HFFc6 (cell line): ENCODE measurements at regions not wholly inside any gene's neighbourhood (a gene's known extent, or its start where the extent isn't known, plus 50 kb on each side); places are given as distances from the start of the nearest gene placed in this dataset.

Source experiments
- DNase-seq: peaks from one replicate; pipeline ENCODE4 v3.0.0-alpha.2; 2018
- H3K27ac Mint-ChIP-seq: 2 replicates; pipeline ENCODE4 v1.8.0; 2020; ENCODE audit warnings: mild to moderate bottlenecking, mixed read lengths
- H3K27me3 Mint-ChIP-seq: 2 replicates; pipeline ENCODE4 v1.8.0; 2021; ENCODE audit warnings: mild to moderate bottlenecking, moderate library complexity, mixed read lengths; ENCODE audit not compliant: insufficient read depth
- H3K36me3 Mint-ChIP-seq: 2 replicates; pipeline ENCODE4 v1.8.0; 2021; ENCODE audit warnings: low read depth, mixed read lengths
- H3K4me1 Mint-ChIP-seq: 2 replicates; pipeline ENCODE4 v1.8.0; 2020; ENCODE audit warnings: low read depth, mixed read lengths
- H3K4me3 Mint-ChIP-seq: 2 replicates; pipeline ENCODE4 v1.8.0; 2020; ENCODE audit warnings: mild to moderate bottlenecking, moderate library complexity, mixed read lengths
- H3K9me3 Mint-ChIP-seq: 2 replicates; pipeline ENCODE4 v1.8.0; 2020; ENCODE audit warnings: mild to moderate bottlenecking, mixed read lengths
- CTCF ChIP-seq: fragments of 200-600 bp; sonication (generic); IDR thresholded peaks from 2 replicates; pipeline ENCODE4 v1.5.0; 2021; ENCODE audit warnings: antibody characterized with exemption, mild to moderate bottlenecking

- Mint-ChIP-seq H3K27ac (no peak overlapping the region), H3K4me1 (peaks cover 6% of the 10 kb centered on the region; the same call in 1 of the 2 replicates), H3K9me3 (no peaks in the 10 kb centered on the region), H3K4me3 (no peak overlapping the region), H3K36me3 (no peaks in the 10 kb centered on the region), H3K27me3 (peaks cover 19% of the 10 kb centered on the region)
- no peak for TF ChIP-seq CTCF
- DNase-seq: no peak
These were observed 106.5 kb upstream of the ATP8B1 start for GRCh38 chr18:57909620-57910019.

GRCh38 chr18:57908092-57908491, 105.0 kb upstream of the ATP8B1 start:
- H3K27me3 Mint-ChIP-seq: peaks cover 23% of the 10 kb centered on the region
- peaks cover 6% of the 10 kb centered on the region; the same call in 1 of the 2 replicates for H3K4me1 Mint-ChIP-seq
- H3K9me3 Mint-ChIP-seq: no peaks in the 10 kb centered on the region
- TF ChIP-seq CTCF: no peak
- no peak overlapping the region for H3K27ac Mint-ChIP-seq
- H3K4me3 Mint-ChIP-seq: no peak overlapping the region
- H3K36me3 Mint-ChIP-seq: no peaks in the 10 kb centered on the region
- DNase-seq: no peak

GRCh38 chr18:57907550-57907949, 104.4 kb upstream of the ATP8B1 start:
- no peak for TF ChIP-seq CTCF
- peaks cover 6% of the 10 kb centered on the region; the same call in 1 of the 2 replicates for H3K4me1 Mint-ChIP-seq

GRCh38 chr18:57906852-57907251, 103.7 kb upstream of the ATP8B1 start:
- Mint-ChIP-seq H3K4me3 (no peak overlapping the region), H3K27me3 (peaks cover 23% of the 10 kb centered on the region), H3K27ac (no peak overlapping the region), H3K9me3 (no peaks in the 10 kb centered on the region), H3K4me1 (peaks cover 7% of the 10 kb centered on the region; the same call in 1 of the 2 replicates), H3K36me3 (no peaks in the 10 kb centered on the region)
- TF ChIP-seq CTCF: peak; percentile 24; the same call in 1 of the 2 replicates
- DNase-seq: no peak

More at GRCh38 chr18:57907550-57907949, 104.4 kb upstream of the ATP8B1 start:
- Mint-ChIP-seq H3K9me3 (no peaks in the 10 kb centered on the region), H3K27ac (no peak overlapping the region), H3K27me3 (peaks cover 23% of the 10 kb centered on the region), H3K4me3 (no peak overlapping the region), H3K36me3 (no peaks in the 10 kb centered on the region)
- DNase-seq: no peak

GRCh38 chr18:57904535-57904934, 101.4 kb upstream of the ATP8B1 start:
- no peak for DNase-seq
- H3K4me1 Mint-ChIP-seq: peaks cover 6% of the 10 kb centered on the region; the same call in 1 of the 2 replicates
- no peaks in the 10 kb centered on the region for H3K9me3 Mint-ChIP-seq
- H3K4me3 Mint-ChIP-seq: no peak overlapping the region
- peaks cover 7% of the 10 kb centered on the region; the same call in 1 of the 2 replicates for H3K36me3 Mint-ChIP-seq
- H3K27me3 Mint-ChIP-seq: peaks cover 21% of the 10 kb centered on the region
- no peak for TF ChIP-seq CTCF
- no peak overlapping the region for H3K27ac Mint-ChIP-seq

- peaks cover 7% of the 10 kb centered on the region; the same call in 1 of the 2 replicates for H3K36me3 Mint-ChIP-seq
These were observed 99.6 kb upstream of the ATP8B1 start for GRCh38 chr18:57902721-57903120.

More at GRCh38 chr18:57902721-57903120, 99.6 kb upstream of the ATP8B1 start:
- no peak overlapping the region for H3K4me3 Mint-ChIP-seq
- TF ChIP-seq CTCF: no peak
- no peak overlapping the region for H3K27ac Mint-ChIP-seq
- H3K27me3 Mint-ChIP-seq: peaks cover 19% of the 10 kb centered on the region
- H3K9me3 Mint-ChIP-seq: no peaks in the 10 kb centered on the region
- peaks cover 16% of the 10 kb centered on the region for H3K4me1 Mint-ChIP-seq
- DNase-seq: no peak
